Peyer's patch (tissue), 4 donors: ENCODE measurements at regions not wholly inside any gene's neighbourhood (a gene's known extent, or its start where the extent isn't known, plus 50 kb on each side); places are given as distances from the start of the nearest gene placed in this dataset.

Experiments used
- CTCF ChIP-seq, 6 experiments: fragments of 450-650 bp in 4 of 6; fragments of 200-600 bp in 2 of 6; sonication (generic) in 1 of 6; IDR thresholded peaks; one replicate each; pipeline ENCODE4 v1.5.1; 2017 to 2019; ENCODE audit warnings: antibody characterized with exemption in 6 of 6, mild to moderate bottlenecking in 3 of 6, moderate library complexity in 1 of 6
- POLR2A ChIP-seq, 2 donors: fragments of 450-650 bp; IDR thresholded peaks; one replicate each; pipeline ENCODE4 v1.5.1; 2017; ENCODE audit warnings: antibody characterized with exemption in 2 of 2, mild to moderate bottlenecking in 2 of 2, moderate library complexity in 2 of 2

DNA sequence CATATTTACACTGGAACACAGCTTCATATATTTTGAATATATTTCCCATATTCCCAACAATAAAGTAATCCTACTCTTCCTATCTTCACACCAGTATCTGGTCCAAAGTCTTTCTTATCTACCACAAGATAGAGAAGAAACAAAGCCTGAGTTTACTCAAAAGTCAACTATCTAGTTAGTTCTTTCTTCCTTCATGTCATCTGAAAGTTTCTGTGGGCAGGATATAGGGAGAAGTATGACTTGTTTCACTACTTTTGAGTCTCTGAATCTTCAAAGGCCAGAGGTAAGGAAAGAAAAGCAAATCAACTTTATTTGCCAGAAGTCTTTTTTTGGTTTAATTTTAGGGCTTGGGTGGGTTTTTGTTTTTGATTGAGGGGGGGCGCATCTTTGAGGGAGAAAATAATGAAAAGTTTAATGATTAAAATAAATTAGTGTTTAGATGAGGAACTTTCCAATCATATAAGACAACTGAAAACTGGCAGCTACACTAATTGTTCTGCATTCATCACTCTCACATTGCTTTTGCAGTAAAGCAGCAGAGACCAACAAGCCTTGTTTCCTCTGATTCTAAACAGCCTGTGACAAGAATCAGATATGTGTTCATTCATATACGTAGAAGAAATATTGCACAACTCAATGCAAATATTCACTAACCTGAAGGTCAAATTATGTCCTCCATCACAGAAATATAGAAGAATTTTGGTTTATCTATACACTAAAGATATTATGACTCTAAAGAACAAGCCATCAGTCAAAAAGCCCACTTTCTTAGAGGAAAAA lies 421.4 kb downstream of the SHQ1 start:
- no peak for TF ChIP-seq CTCF (IDR thresholded peaks at IDR 0.05)
- no peak for TF ChIP-seq POLR2A (IDR thresholded peaks at IDR 0.05)
